A673 (cell line): ENCODE measurements at regions not wholly inside any gene's neighbourhood (a gene's known extent, or its start where the extent isn't known, plus 50 kb on each side); places are given as distances from the start of the nearest gene placed in this dataset.

Experiments
- BruUV-seq: library from RNA; stranded (reverse); fragments of 400-500 nt; replicated peaks from 2 replicates; lab custom pipeline; 2021; lab: Mats Ljungman, UMichigan
- CTCF ChIA-PET: fragments of 300-600 bp; sonication (Branson Sonifier 250); formaldehyde crosslinking; loops from one replicate; lab custom pipeline; 2022; ENCODE audit warnings: antibody characterized with exemption; lab: Charles Lee
- POLR2A ChIA-PET: fragments of 300-600 bp; sonication (Branson Sonifier 250); formaldehyde crosslinking; loops from one replicate; lab custom pipeline; 2022; ENCODE audit warnings: antibody characterized with exemption; ENCODE audit not compliant: low non-redundant PET; lab: Charles Lee
- DNase-seq: peaks from one replicate; pipeline ENCODE4 v3.0.0-alpha.2; 2015; ENCODE audit warnings: low spot score
- H3K27ac ChIP-seq: fragments of 200-600 bp; sonication (generic); 2 replicates; pipeline ENCODE4 v1.5.1; 2016; ENCODE audit warnings: mixed run types, low read depth, mild to moderate bottlenecking, mixed read lengths, antibody characterized with exemption, low read length; ENCODE audit not compliant: poor library complexity, severe bottlenecking
- H3K27me3 ChIP-seq: fragments of 200-600 bp; sonication (generic); replicated peaks from 2 replicates; pipeline ENCODE4 v1.6.1; 2017; ENCODE audit warnings: mixed run types, low read depth, mild to moderate bottlenecking, mixed read lengths, antibody characterized with exemption, low read length; ENCODE audit not compliant: insufficient read depth, poor library complexity
- H3K36me3 ChIP-seq: fragments of 200-600 bp; sonication (generic); 2 replicates; pipeline ENCODE4 v1.6.1; 2016; ENCODE audit warnings: mixed run types, mild to moderate bottlenecking, mixed read lengths, antibody characterized with exemption, low read length; ENCODE audit not compliant: insufficient read depth, poor library complexity, severe bottlenecking
- H3K4me1 ChIP-seq: fragments of 200-600 bp; sonication (generic); 2 replicates; pipeline ENCODE4 v1.6.1; 2017; ENCODE audit warnings: mixed run types, mild to moderate bottlenecking, mixed read lengths, antibody characterized with exemption, low read length; ENCODE audit not compliant: insufficient read depth, poor library complexity, severe bottlenecking
- H3K4me3 ChIP-seq: fragments of 200-600 bp; sonication (generic); 2 replicates; pipeline ENCODE4 v1.5.1; 2016; ENCODE audit warnings: low read depth, mixed run types, mild to moderate bottlenecking, mixed read lengths, low read length; ENCODE audit not compliant: poor library complexity, severe bottlenecking
- H3K9me3 ChIP-seq: fragments of 200-600 bp; sonication (generic); 2 replicates; pipeline ENCODE4 v1.6.1; 2016; ENCODE audit warnings: mixed run types, low read depth, mild to moderate bottlenecking, mixed read lengths, antibody characterized with exemption, low read length; ENCODE audit not compliant: poor library complexity, severe bottlenecking
- CTCF ChIP-seq: fragments of 300-800, 200-600 bp; sonication (generic); conservative IDR thresholded peaks from 2 replicates; pipeline ENCODE4 v1.5.1; 2017; ENCODE audit warnings: low read depth, mild to moderate bottlenecking, antibody characterized with exemption, low read length, moderate library complexity, mixed read lengths
- EZH2 ChIP-seq: fragments of 200-600 bp; sonication (generic); IDR thresholded peaks from 2 replicates; pipeline ENCODE4 v1.6.1; 2017; ENCODE audit warnings: borderline replicate concordance, low read depth, mild to moderate bottlenecking, mixed read lengths, antibody characterized with exemption, low read length; ENCODE audit not compliant: poor library complexity, severe bottlenecking
- intact Hi-C: fragments of 100-400 bp; cut with micrococcal nuclease; formaldehyde crosslinking; loops from one replicate; pipeline ENCODE4 v1.10.0; 2022; ENCODE audit not compliant: unreplicated experiment

DNA sequence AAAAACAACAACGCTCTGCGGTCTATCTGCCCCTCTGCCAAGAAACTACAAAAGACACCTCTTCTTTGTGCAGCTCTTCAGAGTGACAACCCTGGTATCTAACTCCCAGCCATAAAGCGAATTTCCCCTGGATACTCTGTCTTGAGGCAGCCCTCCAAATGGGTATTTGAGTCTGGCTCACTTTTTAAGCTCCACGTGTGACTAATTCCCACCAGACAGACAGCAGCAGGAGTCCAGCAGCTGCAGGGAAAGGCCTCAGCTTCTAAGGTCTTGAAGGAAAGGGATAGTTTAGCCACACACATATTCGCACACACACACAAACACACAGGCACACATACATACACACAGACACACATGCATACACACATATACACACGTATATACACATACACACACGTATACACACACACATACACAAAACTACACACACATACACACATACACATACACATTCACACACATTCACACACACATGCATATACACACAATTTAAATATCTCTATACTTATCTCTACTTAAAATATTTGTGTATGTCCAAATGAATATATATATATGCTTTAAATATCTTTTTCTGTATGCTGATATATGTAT, 188.8 kb downstream of the TSHZ3 start:
- ChIA-PET CTCF (no interaction called here), POLR2A (no interaction called here)
- no peak for TF ChIP-seq EZH2
- TF ChIP-seq CTCF = no peak
- Histone ChIP-seq H3K27me3 (no peaks in the 10 kb centered on the region), H3K27ac (no peak overlapping the region), H3K9me3 (no peaks in the 10 kb centered on the region), H3K4me3 (no peak overlapping the region), H3K36me3 (no peaks in the 10 kb centered on the region), H3K4me1 (peaks cover 12% of the 10 kb centered on the region)
- DNase-seq = peak; percentile 58
- no TSS peak for BruUV-seq
- intact Hi-C loops = no loop called here

- Histone ChIP-seq H3K36me3 (no peaks in the 10 kb centered on the region), H3K4me3 (no peak overlapping the region), H3K4me1 (peaks cover 22% of the 10 kb centered on the region), H3K9me3 (no peaks in the 10 kb centered on the region), H3K27ac (no peak overlapping the region), H3K27me3 (no peaks in the 10 kb centered on the region)
- no peak for DNase-seq
- CTCF ChIA-PET = interaction anchor here (1.2 kb wide), 1 partner anchor 100 kb away, joined by 3 read pairs; no protein-coding TSS in a partner anchor
- TF ChIP-seq CTCF (no peak), EZH2 (no peak)
- BruUV-seq = no TSS peak
- intact Hi-C loops = no loop called here
- POLR2A ChIA-PET = no interaction called here
These were observed 195.2 kb downstream of the TSHZ3 start for GRCh38 chr19:31154021-31154420.

DNA sequence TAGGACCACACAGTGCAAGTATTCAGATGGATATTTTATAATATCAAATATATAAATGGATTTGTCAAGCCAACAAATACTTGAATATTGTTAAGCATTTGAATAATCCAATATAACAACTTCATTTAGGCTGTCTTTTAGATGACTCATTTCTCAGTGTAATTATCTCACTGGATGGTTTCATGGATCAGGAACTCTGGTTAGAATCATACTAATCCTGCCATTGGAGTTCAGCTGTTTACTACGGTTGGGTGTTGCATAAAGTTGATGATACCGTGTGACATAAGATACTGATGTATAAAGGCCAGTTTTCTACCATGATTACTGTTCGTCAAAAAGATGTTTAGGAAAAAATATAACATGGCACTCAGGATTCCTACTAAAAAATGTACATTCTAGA, 196.3 kb downstream of the TSHZ3 start:
- Histone ChIP-seq H3K36me3 (no peaks in the 10 kb centered on the region), H3K27me3 (no peaks in the 10 kb centered on the region), H3K9me3 (no peaks in the 10 kb centered on the region), H3K4me1 (peaks cover 30% of the 10 kb centered on the region), H3K4me3 (no peak overlapping the region), H3K27ac (no peak overlapping the region)
- CTCF ChIA-PET = no interaction called here
- intact Hi-C loops = no loop called here
- BruUV-seq = no TSS peak
- peak; percentile 19 for DNase-seq
- TF ChIP-seq EZH2 = no peak
- no peak for TF ChIP-seq CTCF
- POLR2A ChIA-PET = no interaction called here
